NCI-H146 treated with DMSO at 0.1 percent for 48 hours (cell line): ENCODE measurements at regions not wholly inside any gene's neighbourhood (a gene's known extent, or its start where the extent isn't known, plus 50 kb on each side); places are given as distances from the start of the nearest gene placed in this dataset.

Source experiments
- DNase-seq: peaks from one replicate; lab custom pipeline; 2025; ENCODE audit not compliant: unreplicated experiment; lab: John Stamatoyannopoulos, UW

DNA sequence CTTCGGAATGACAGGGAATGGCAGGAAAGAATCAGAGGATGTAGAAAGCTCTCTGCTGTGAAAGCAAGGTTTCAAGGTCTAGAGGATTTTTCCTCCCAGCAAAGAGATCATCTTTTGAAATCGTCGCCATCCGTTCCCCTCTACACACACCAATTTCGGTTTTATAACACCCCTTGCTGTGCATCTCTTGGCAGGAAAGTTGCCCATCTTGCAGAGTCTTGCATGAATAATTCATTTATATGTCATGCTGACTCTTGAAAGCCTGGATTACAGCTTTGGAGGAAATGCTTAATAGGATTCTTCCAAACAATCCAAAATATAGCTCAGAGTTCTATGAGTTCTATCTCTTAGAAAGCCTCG lies 262.7 kb downstream of the CHL1 start:
- DNase-seq, result no peak

GRCh38 chr3:461006-461405 lies 264.4 kb downstream of the CHL1 start:
- DNase-seq, result no peak

- no peak for DNase-seq
Measured at GRCh38 chr3:462851-463250, 266.3 kb downstream of the CHL1 start.

- no peak for DNase-seq
Measured at GRCh38 chr3:463252-464192, 267.0 kb downstream of the CHL1 start.

DNA sequence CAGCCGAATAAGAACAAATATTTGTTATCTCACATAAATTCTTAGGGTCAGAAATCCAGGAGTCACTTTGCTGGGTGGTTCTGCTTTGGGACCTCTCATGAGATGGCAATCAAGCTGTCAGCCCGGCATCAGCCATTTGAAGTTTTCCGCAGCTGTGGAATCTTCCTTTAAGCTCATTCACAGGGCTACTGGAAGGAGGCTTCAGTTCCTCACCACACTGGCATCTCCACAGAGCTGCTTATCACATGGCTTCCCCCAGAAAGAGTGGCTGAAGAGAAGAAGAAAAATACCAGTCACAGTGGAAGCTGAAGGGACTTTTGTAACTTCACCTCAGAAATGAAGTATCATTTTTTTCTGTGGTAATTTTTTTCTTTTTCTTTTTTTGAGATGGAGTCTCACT lies 267.7 kb downstream of the CHL1 start:
- no peak for DNase-seq

GRCh38 chr3:468172-468571 lies 271.6 kb downstream of the CHL1 start:
- DNase-seq, result no peak

- DNase-seq, result no peak
Measured at GRCh38 chr3:473033-473800, 276.7 kb downstream of the CHL1 start.

DNA sequence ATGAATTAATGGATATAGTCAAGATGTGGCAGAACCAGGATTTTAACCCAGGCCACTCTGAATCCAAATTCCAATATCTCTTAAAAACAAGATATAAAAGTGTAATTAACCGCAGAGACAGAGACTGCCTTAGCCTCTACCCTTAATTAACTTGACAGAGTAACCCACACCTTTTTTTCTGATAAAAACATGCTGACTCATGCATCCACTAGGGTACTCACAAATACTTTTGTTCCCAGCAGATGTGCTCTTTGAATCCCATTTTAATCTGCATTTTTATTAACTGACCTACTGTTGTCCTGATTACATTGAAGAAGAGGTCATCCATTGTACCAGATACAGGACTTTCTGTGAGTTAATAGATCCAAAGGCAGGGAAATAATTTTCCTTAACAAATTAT lies 278.3 kb downstream of the CHL1 start:
- DNase-seq, result no peak

DNA sequence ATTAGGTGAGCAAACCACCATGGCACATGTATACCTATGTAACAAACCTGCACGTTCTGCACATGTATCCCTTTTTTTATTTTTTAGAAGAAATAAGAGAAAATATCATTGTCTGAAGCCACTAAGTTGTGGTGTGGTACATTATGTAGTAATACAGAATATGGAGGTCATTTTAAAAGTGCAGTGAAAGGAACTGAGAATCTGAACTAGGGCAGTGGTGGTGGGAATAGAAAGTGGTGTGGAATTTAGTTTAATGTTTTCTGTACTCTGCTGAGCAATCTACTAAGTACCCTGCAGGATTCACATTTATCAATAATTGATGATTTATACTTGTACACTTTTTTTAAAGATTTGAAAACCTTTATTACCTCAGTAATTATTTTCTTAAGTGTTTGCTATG lies 283.5 kb downstream of the CHL1 start:
- DNase-seq, result no peak

GRCh38 chr3:481111-481510 lies 284.5 kb downstream of the CHL1 start:
- no peak for DNase-seq

DNA sequence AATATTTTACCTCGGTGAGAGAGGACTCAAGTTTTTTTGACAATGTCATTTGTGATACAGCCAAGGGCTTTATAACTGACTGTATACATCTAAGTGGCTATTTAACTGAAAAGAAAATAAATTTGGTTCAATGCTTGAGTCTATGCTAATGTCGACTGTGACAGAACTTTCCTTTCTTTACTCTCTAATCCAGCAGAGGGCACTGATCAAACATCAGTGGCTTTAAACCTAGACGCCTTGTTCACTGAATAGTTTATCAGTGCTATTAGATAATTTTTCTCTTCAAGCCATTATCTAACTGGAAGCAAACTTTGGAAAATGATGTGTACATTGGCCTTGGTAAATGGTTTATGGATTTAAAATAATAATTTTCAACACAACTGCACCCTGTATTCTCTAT lies 285.1 kb downstream of the CHL1 start:
- no peak for DNase-seq

- no peak for DNase-seq
Measured at GRCh38 chr3:482479-482878, 285.9 kb downstream of the CHL1 start.

- no peak for DNase-seq
Measured at GRCh38 chr3:484341-484740, 287.8 kb downstream of the CHL1 start.

DNA sequence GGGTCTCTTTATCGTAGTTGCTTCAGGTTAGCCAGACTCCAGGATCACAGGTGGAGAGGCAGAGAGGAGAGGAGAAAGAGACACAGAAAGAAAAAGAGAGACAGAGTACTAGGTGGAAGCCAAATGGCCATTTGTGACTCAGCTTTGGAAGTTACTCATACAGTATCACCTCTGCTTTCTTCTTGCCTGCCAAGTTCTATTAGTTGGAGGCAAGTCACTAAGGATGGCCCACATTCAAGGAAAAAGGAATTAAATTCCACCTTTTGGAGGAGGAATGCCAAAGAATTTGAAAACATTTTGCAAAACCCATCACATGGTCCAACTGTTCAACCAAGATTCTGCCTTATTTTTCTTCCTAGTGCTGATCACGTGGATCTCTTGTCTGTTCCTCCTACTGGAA lies 291.1 kb downstream of the CHL1 start:
- no peak for DNase-seq

DNA sequence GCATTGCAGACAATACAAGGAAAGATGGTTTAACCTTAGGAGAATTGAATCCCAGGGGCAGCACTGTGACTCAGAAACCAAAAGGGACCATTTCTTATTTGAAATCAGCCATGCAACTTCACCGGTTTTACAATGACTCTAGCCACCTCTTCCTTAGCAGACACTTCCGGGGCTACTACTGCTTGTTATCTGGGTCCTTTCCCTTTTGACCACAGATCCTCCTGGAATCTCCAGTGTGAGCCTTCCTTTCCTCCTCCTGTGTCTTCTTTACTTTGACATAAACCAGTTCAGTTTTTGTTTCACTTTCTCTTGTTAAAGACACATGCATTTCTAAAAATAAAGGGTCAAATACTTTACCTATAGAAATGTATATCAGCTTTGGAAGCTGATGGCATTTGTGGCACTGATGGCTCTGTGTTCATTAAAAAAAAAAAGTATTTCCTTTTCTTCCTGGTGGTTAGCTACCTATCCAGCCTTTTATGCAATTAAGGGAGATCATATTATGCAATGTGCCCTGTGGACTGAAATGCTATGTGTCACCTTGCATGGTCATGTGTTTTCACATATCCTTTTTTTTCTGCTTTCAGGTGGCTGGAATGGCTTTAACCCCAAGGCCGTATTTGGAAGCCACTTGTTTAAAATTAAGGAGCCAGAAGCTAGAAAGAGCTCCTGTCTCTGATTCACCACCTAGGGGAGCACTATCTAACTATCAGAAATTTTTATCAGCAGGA lies 296.2 kb downstream of the CHL1 start:
- no peak for DNase-seq

DNA sequence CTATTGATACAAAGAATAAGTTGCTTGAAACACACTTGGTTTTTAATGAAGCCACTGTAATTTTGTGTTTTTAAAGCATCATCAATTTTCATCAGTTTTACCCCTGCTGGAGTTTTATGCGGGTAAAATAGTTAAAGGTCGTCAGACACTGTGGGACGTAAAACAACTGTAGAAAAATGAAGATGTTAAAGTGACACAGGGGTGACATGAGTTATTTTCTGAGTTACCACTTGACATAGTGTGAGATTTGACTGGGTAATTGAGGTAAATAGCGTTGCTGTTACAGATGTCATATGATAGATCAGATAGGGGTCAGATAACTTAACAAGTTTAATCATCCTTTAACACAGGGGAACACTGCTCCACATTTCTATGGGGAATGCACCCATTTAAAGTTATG lies 297.6 kb downstream of the CHL1 start:
- no peak for DNase-seq

DNA sequence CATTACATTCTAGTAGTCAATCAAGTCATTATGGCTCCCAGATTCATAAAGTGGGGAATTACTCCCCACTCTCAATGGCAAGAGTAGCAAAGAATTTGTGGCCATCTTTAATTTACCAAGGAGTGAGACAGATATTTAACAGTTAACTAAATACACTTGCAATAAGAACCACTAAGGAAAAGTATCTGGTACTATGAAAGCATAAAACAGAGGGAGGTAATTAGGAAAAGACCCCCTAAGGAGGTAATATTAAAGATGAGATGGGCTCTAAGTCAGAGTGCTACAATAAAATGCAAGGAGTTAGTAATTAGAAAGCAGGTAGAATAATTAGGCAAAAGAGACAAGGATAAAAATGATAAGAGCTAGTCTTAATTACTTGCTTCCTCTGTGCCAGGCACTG lies 301.9 kb downstream of the CHL1 start:
- DNase-seq, result no peak

DNA sequence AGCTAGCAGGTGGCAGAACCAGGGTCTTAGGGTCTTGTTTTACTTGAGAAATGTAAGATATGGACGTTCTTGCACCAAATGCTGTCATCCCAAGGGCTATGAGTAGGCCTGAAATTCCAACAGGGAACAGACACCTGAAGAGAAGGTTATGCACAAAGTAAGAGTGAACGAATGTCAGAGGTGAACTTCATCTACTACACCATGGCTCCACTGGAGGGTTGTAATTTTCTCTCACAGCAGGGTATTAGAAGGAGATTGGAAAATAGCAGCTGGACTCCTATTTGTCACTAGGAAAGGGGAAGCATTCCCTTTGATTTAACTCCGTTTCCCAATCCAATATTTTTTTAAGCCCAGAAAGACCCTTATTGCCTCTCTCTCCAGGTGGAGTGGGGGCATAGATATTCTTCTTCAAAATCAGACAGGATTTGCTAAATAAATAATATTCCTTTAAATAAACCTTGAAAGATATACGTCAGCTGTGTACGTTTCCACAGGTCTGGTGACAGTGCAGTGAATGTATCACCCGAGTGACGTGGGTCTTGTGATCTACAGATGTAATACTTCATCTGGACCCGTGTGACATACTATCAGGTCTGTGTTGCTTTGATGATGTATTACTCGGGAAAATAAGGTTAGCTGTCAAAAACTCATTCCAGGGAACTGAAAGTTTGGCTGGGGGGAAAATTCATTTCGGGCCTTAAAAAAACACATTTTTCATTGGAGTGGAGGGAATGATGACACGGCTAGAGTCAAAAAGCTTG lies 302.6 kb downstream of the CHL1 start:
- no peak for DNase-seq

- no peak for DNase-seq
Measured at GRCh38 chr3:502486-502885, 305.9 kb downstream of the CHL1 start.

DNA sequence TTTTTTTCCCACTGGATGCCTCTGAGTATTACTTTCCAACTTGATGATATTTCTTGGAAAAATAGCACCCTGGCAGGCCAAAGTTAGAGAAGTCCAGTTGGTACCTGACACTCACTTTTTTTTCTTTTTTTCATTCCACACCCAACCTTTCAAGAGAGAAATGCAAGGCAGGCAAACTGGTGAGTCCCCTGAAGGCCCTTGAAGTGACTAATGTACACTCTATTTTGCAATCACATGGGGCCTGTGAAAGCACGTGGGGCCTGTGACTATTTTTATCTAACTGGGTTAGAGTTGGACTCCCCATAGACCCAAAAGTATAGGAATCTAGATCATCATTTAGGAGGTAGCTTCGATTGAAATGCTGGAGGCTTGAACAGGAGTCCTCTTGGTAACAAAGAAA lies 316.7 kb downstream of the CHL1 start:
- no peak for DNase-seq

GRCh38 chr3:514192-514591 lies 317.6 kb downstream of the CHL1 start:
- DNase-seq, result no peak
